ENCODE measurements at regions not wholly inside any gene's neighbourhood (a gene's known extent, or its start where the extent isn't known, plus 50 kb on each side); places are given as distances from the start of the nearest gene placed in this dataset.

- TF ChIP-seq CTCF (conservative IDR thresholded peaks at IDR 0.05), result no peak
Measured at GRCh38 chr16:49929626-49930025, 73.7 kb upstream of the ZNF423 start.

GRCh38 chr16:49930841-49931240 lies 74.9 kb upstream of the ZNF423 start:
- TF ChIP-seq CTCF (conservative IDR thresholded peaks at IDR 0.05), result no peak

More at GRCh38 chr16:49929626-49930025, 73.7 kb upstream of the ZNF423 start:
- no peak overlapping the region for H3K27ac ChIP-seq

GRCh38 chr16:49931266-49931665 lies 75.4 kb upstream of the ZNF423 start:
- TF ChIP-seq CTCF (conservative IDR thresholded peaks at IDR 0.05), result no peak
- H3K27ac ChIP-seq, result no peak overlapping the region

More at GRCh38 chr16:49930841-49931240, 74.9 kb upstream of the ZNF423 start:
- no peak overlapping the region for H3K27ac ChIP-seq

DNA sequence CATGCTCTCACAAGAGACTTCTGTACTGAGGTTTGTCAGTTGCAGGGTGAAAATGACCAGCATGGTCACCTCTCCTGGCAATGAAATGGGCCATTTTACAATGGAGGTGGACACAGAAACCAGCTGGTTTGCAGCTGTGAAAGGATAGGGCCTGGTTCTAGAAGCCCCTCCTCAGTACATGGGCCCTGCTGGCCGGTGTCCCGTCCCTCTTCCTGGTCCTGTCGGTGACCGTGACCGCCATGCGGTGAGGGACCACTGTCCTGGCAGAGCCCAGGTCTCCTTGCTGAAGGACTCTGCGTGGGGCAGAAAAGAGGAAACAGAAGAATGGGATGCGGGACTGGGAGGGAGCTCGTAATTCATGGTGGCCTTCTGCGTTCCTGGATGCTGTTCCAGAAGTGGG lies 76.0 kb upstream of the ZNF423 start:
- no peak overlapping the region for H3K27ac ChIP-seq
- no peak for TF ChIP-seq CTCF (conservative IDR thresholded peaks at IDR 0.05)

GRCh38 chr16:49932434-49932833 lies 76.5 kb upstream of the ZNF423 start:
- H3K27ac ChIP-seq, result no peak overlapping the region
- TF ChIP-seq CTCF (conservative IDR thresholded peaks at IDR 0.05), result no peak

GRCh38 chr16:49932946-49933345 lies 77.0 kb upstream of the ZNF423 start:
- H3K27ac ChIP-seq, result peak overlapping the region; percentile 64; the same call in 1 of the 2 replicates
- no peak for TF ChIP-seq CTCF (conservative IDR thresholded peaks at IDR 0.05)

- TF ChIP-seq CTCF (conservative IDR thresholded peaks at IDR 0.05), result no peak
- no peak overlapping the region for H3K27ac ChIP-seq
Measured at GRCh38 chr16:49936791-49937190, 80.9 kb upstream of the ZNF423 start.

- H3K27ac ChIP-seq, result no peak overlapping the region
- TF ChIP-seq CTCF (conservative IDR thresholded peaks at IDR 0.05), result no peak
Measured at GRCh38 chr16:49937886-49938285, 82.0 kb upstream of the ZNF423 start.

Data from VCaP (cell line).